HepG2 (cell line): ENCODE measurements at regions not wholly inside any gene's neighbourhood (a gene's known extent, or its start where the extent isn't known, plus 50 kb on each side); places are given as distances from the start of the nearest gene placed in this dataset.

Experiments used
- ATAC-seq: fragments of 200-7000 bp; cut with Tn5 transposase; 3 replicates; pipeline ENCODE4 v1.9.1; 2020; ENCODE audit warnings: mild to moderate bottlenecking, moderate library complexity
- BruUV-seq: library from RNA; stranded (reverse); fragments of 400-500 nt; replicated peaks from 2 replicates; lab custom pipeline; 2021; lab: Mats Ljungman, UMichigan
- CTCF ChIA-PET: fragments of 300-600 bp; formaldehyde crosslinking; extraction: SDS; loops from one replicate; lab custom pipeline; 2021; ENCODE audit warnings: low total read pairs, inconsistent platforms, low intra/inter-chr PET ratio; lab: Yijun Ruan, JAX
- POLR2A ChIA-PET: fragments of 350-600 bp; sonication (Branson Sonifier 250); formaldehyde crosslinking; loops from one replicate; lab custom pipeline; 2020; ENCODE audit warnings: antibody characterized with exemption, inconsistent platforms; lab: Yijun Ruan, JAX
- DNase-seq: peaks from one replicate; pipeline ENCODE4 v3.0.0-alpha.2; 2015; ENCODE audit warnings: low spot score
- FAIRE-seq: peaks from 3 replicates; lab custom pipeline; 2011; peaks lifted over from hg19 to GRCh38; lab: Jason Lieb, UNC
- H2AFZ ChIP-seq: one replicate; pipeline ENCODE4 v1.6.1; 2011; ENCODE audit warnings: low read length, inconsistent platforms
- H3K27ac ChIP-seq: fragments of 300-600 bp; 3 replicates; pipeline ENCODE4 v1.8.0; 2011; ENCODE audit warnings: mixed run types, mild to moderate bottlenecking, mixed read lengths, low read length, inconsistent platforms; ENCODE audit not compliant: insufficient read depth; ENCODE audit errors: extremely low read length
- H3K27me3 ChIP-seq, 2 experiments: fragments of 200-600 bp in 1 of 2; 2 replicates in 1 of 2; 3 replicates in 1 of 2; pipeline versions ENCODE4 v1.6.0 to v1.8.0; 2011; ENCODE audit warnings: low read length in 2 of 2, mild to moderate bottlenecking in 2 of 2, moderate library complexity in 2 of 2, inconsistent platforms in 1 of 2; ENCODE audit not compliant: insufficient read depth in 2 of 2, control insufficient read depth in 1 of 2
- H3K36me3 ChIP-seq, 2 experiments: fragments of 200-600 bp in 1 of 2; replicated peaks in 1 of 2; 2 replicates in 1 of 2; 3 replicates in 1 of 2; pipeline versions ENCODE4 v1.5.1 to v1.8.0; 2011; ENCODE audit warnings: low read length in 2 of 2, inconsistent platforms in 1 of 2; ENCODE audit not compliant: insufficient read depth in 2 of 2, control insufficient read depth in 1 of 2
- H3K4me1 ChIP-seq: 2 replicates; pipeline ENCODE4 v1.5.1; 2012; ENCODE audit warnings: low read length, inconsistent platforms; ENCODE audit not compliant: insufficient read depth
- H3K4me2 ChIP-seq: 2 replicates; pipeline ENCODE4 v1.6.0; 2011; ENCODE audit warnings: low read depth, low read length, inconsistent platforms
- H3K4me3 ChIP-seq, 3 experiments: fragments of 200-600 bp in 1 of 3; sonication (generic), shearing (Covaris generic) in 1 of 3; replicated peaks in 1 of 3; 2 replicates each; pipeline ENCODE4 v1.5.1; 2011 to 2016; ENCODE audit warnings: low read length in 3 of 3, inconsistent platforms in 2 of 3, low read depth in 2 of 3, mild to moderate bottlenecking in 2 of 3, control low read depth in 1 of 3, mixed read lengths in 1 of 3; ENCODE audit not compliant: insufficient read depth in 1 of 3
- H3K79me2 ChIP-seq: one replicate; pipeline ENCODE4 v1.6.1; 2011; ENCODE audit warnings: low read length, inconsistent platforms; ENCODE audit not compliant: insufficient read depth
- H3K9ac ChIP-seq: 2 replicates; pipeline ENCODE4 v1.6.0; 2011; ENCODE audit warnings: mild to moderate bottlenecking, low read depth, low read length, inconsistent platforms; ENCODE audit not compliant: insufficient read depth
- H3K9me3 ChIP-seq: 2 replicates; pipeline ENCODE4 v1.5.1; 2012; ENCODE audit warnings: mild to moderate bottlenecking, low read length
- H4K20me1 ChIP-seq: 2 replicates; pipeline ENCODE4 v1.6.0; 2011; ENCODE audit warnings: inconsistent platforms, mild to moderate bottlenecking, low read length, moderate library complexity; ENCODE audit not compliant: insufficient read depth
- CBFB ChIP-seq: sonication (generic); formaldehyde crosslinking; IDR thresholded peaks from 2 replicates; pipeline ENCODE4 v1.4.0; 2020; ENCODE audit warnings: missing genetic modification reagents
- FOXP1 ChIP-seq, 2 experiments: fragments of 450-650 bp in 1 of 2; IDR thresholded peaks; 2 replicates each; pipeline ENCODE4 v1.6.1; 2017 to 2018; ENCODE audit warnings: antibody characterized with exemption in 1 of 2
- IKZF1 ChIP-seq: fragments of 450-650 bp; IDR thresholded peaks from 2 replicates; pipeline ENCODE4 v1.7.1; 2016
- KLF6 ChIP-seq: IDR thresholded peaks from 2 replicates; pipeline ENCODE4 v1.8.0; 2016; ENCODE audit warnings: missing biosample characterization, missing genetic modification reagents
- NCOR1 ChIP-seq: fragments of 200-600 bp; sonication (generic); IDR thresholded peaks from 2 replicates; pipeline ENCODE4 v1.7.0; 2017; ENCODE audit warnings: antibody characterized with exemption, low read length, borderline replicate concordance
- PRDM10 ChIP-seq: sonication (generic); formaldehyde crosslinking; IDR thresholded peaks from 2 replicates; pipeline ENCODE4 v1.4.0; 2020; ENCODE audit warnings: low read depth, missing genetic modification reagents
- SIN3A ChIP-seq: IDR thresholded peaks from 2 replicates; pipeline ENCODE4 v1.6.1; 2011; ENCODE audit warnings: low read depth, mild to moderate bottlenecking, control low read depth, low read length, borderline replicate concordance
- SNAI1 ChIP-seq: sonication (generic); formaldehyde crosslinking; IDR thresholded peaks from 2 replicates; pipeline ENCODE4 v1.5.0; 2020; ENCODE audit warnings: mild to moderate bottlenecking, missing genetic modification reagents, borderline replicate concordance
- SRF ChIP-seq: IDR thresholded peaks from 2 replicates; pipeline ENCODE4 v1.6.1; 2011; ENCODE audit warnings: mild to moderate bottlenecking, low read depth, low read length, moderate library complexity
- TP53 ChIP-seq: sonication (generic); formaldehyde crosslinking; conservative IDR thresholded peaks from 2 replicates; pipeline ENCODE4 v1.4.0; 2020; ENCODE audit warnings: missing genetic modification reagents
- ZNF503 ChIP-seq: sonication (generic); formaldehyde crosslinking; IDR thresholded peaks from 2 replicates; pipeline ENCODE4 v1.4.0; 2020; ENCODE audit warnings: missing genetic modification reagents
- ZNF513 ChIP-seq: sonication (generic); formaldehyde crosslinking; conservative IDR thresholded peaks from 2 replicates; pipeline ENCODE4 v1.5.0; 2020; ENCODE audit warnings: missing genetic modification reagents
- ZNF549 ChIP-seq: sonication (generic); formaldehyde crosslinking; IDR thresholded peaks from 2 replicates; pipeline ENCODE4 v1.5.0; 2020; ENCODE audit warnings: missing genetic modification reagents
- ZNF574 ChIP-seq: sonication (generic); formaldehyde crosslinking; IDR thresholded peaks from 2 replicates; pipeline ENCODE4 v1.4.0; 2020; ENCODE audit warnings: missing genetic modification reagents
- WGBS: methylation state at CpG from one replicate; pipeline ENCODE4 v1.1.6; 2017; ENCODE audit warnings: low lambda C conversion rate; 5-methylcytosine and 5-hydroxymethylcytosine counted together
- in situ Hi-C: cut with HindIII; loops from 2 replicates; pipeline ENCODE4 v1.10.0; 2017; ENCODE audit warnings: low pct_unique_long_range_greater_than_20kb; ENCODE audit not compliant: extremely low pct_ligation_motif_present
- intact Hi-C: fragments of 100-400 bp; cut with micrococcal nuclease; formaldehyde crosslinking; loops from one replicate; pipeline ENCODE4 v1.10.0; 2022; ENCODE audit not compliant: unreplicated experiment

- no peak for TF ChIP-seq ZNF503 (CRISPR knock-in tag)
- no peak for TF ChIP-seq ZNF549 (CRISPR knock-in tag)
- no peak for TF ChIP-seq IKZF1
- no peak for TF ChIP-seq SRF
- TF ChIP-seq PRDM10 (CRISPR knock-in tag): no peak
- no peak for TF ChIP-seq NCOR1
- TF ChIP-seq SNAI1: no peak
Measured at GRCh38 chr12:131507094-131507493, 203.8 kb upstream of the SFSWAP start (continued).

GRCh38 chr12:131507881-131508280 is 203.0 kb upstream of the SFSWAP start:
- CTCF ChIA-PET: no interaction called here
- no peak overlapping the region for H2AFZ ChIP-seq
- WGBS: 20% methylated on average over 9 of the region's 9 CpGs
- H3K36me3 ChIP-seq: no peaks in the 10 kb centered on the region
- TF ChIP-seq KLF6 (CRISPR knock-in tag) (no peak), ZNF574 (CRISPR knock-in tag) (no peak), SIN3A (no peak), CBFB (CRISPR knock-in tag) (no peak), TP53 (no peak), ZNF513 (CRISPR knock-in tag) (no peak), FOXP1 (IDR thresholded peaks at IDR 0.05) (no peak), FOXP1 (CRISPR knock-in tag; IDR thresholded peaks at IDR 0.05) (no peak)
- no peak overlapping the region for H3K9ac ChIP-seq
- H3K9me3 ChIP-seq: no peaks in the 10 kb centered on the region
- no peak overlapping the region for H3K4me3 ChIP-seq
- intact Hi-C loops: no loop called here
- POLR2A ChIA-PET: no interaction called here
- DNase-seq: no peak
- H3K79me2 ChIP-seq: no peaks in the 10 kb centered on the region
- no peak overlapping the region for H3K27ac ChIP-seq
- peaks cover 6 to 30% of the 10 kb centered on the region in 2 experiments; a peak in 3 of 5 replicates for H3K27me3 ChIP-seq
- no peaks in the 10 kb centered on the region for H4K20me1 ChIP-seq
- no peak overlapping the region for H3K4me2 ChIP-seq
- no peaks in the 10 kb centered on the region for H3K4me1 ChIP-seq
- in situ Hi-C loops: no loop called here
- no TSS peak for BruUV-seq
- no peak for FAIRE-seq
- ATAC-seq: no peak
